Astrocyte of the spinal cord (primary cell): ENCODE measurements at regions not wholly inside any gene's neighbourhood (a gene's known extent, or its start where the extent isn't known, plus 50 kb on each side); places are given as distances from the start of the nearest gene placed in this dataset.
"Not testable (repeated sequence)": the region's sequence is repeated elsewhere in the genome, so short reads cannot be mapped to it uniquely, and the experiment has no call there.

Experiments
- DNase-seq: peaks from one replicate; pipeline ENCODE4 v3.0.0; 2011; ENCODE audit warnings: low read depth, low spot score
- H3K4me3 ChIP-seq: 2 replicates; pipeline ENCODE4 v1.5.1; 2011; ENCODE audit warnings: low read depth, mild to moderate bottlenecking, low read length, moderate library complexity
- in situ Hi-C: cut with HindIII; loops from 2 replicates; pipeline ENCODE4 v1.10.0; 2017; ENCODE audit warnings: low sequenced_read_pairs
- TF ChIP-seq, protein P1 (sequence below): IDR thresholded peaks from 2 replicates; pipeline ENCODE4 v1.5.1; 2012; ENCODE audit warnings: low read depth, mild to moderate bottlenecking, low read length, inconsistent platforms

DNA sequence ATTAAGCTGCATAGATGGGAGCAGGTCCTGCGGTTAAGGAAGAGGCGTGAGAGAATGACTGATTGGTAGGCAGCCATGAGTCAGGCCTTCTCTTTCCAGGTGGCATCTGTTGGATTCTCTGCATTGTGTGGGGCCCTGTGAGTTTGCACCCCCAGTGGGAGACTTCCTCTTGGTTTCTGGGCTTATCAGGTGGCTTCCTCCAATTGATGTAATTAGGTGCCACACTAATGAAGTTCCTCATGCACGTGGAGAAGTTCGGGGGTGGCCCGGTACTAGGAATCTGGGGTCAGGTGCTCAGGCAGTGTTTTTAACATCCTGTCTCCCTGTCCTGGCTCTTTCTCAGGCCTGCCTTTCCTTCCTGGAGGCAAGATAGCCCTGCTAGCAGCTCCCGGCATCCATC, 765.1 kb upstream of the TMEM132C start:
- TF ChIP-seq, protein P1, sequence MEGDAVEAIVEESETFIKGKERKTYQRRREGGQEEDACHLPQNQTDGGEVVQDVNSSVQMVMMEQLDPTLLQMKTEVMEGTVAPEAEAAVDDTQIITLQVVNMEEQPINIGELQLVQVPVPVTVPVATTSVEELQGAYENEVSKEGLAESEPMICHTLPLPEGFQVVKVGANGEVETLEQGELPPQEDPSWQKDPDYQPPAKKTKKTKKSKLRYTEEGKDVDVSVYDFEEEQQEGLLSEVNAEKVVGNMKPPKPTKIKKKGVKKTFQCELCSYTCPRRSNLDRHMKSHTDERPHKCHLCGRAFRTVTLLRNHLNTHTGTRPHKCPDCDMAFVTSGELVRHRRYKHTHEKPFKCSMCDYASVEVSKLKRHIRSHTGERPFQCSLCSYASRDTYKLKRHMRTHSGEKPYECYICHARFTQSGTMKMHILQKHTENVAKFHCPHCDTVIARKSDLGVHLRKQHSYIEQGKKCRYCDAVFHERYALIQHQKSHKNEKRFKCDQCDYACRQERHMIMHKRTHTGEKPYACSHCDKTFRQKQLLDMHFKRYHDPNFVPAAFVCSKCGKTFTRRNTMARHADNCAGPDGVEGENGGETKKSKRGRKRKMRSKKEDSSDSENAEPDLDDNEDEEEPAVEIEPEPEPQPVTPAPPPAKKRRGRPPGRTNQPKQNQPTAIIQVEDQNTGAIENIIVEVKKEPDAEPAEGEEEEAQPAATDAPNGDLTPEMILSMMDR: no peak
- H3K4me3 ChIP-seq: no peak overlapping the region
- DNase-seq: no peak
- in situ Hi-C loops: no loop called here

DNA sequence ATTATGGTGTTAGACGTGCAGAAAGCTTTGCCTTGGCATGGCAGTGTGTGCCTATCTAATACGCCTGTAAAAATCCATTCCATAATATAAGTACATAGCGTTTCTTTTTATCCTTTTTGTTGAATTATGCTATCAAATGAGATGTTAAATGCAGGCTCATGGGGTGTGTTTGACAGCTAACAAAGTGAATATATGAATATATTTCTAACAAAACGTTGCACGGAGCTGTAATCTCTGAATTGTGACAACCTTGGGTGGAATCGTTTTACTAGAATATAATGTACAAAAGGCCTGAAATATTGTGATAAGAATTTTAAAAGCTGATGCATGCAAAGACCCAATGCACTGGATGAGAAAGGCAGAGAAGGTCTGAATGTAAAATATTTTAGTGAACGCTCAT, 763.7 kb upstream of the TMEM132C start:
- DNase-seq: no peak
- H3K4me3 ChIP-seq: no peak overlapping the region
- in situ Hi-C loops: no loop called here
- TF ChIP-seq, protein P1: no peak

DNA sequence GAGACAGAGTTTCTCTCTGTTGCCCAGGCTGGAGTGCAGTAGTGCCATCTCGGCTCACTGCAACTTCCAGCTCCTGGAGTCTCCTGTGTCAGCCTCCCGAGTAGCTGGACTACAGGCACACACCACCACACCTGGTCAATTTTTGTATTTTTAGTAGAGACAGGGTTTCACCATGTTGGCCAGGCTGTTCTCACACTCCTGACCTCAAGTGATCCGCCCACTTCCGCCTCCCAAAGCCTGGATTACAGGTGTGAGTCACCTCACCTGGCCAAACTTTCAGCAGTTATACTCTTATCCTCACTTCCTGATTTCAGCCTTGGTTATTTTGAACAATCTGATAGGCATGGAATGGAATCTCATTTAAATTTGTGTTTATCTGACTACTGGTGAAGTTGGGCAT, 763.0 kb upstream of the TMEM132C start:
- H3K4me3 ChIP-seq, DNase-seq, in situ Hi-C loops: not testable (repeated sequence)

DNA sequence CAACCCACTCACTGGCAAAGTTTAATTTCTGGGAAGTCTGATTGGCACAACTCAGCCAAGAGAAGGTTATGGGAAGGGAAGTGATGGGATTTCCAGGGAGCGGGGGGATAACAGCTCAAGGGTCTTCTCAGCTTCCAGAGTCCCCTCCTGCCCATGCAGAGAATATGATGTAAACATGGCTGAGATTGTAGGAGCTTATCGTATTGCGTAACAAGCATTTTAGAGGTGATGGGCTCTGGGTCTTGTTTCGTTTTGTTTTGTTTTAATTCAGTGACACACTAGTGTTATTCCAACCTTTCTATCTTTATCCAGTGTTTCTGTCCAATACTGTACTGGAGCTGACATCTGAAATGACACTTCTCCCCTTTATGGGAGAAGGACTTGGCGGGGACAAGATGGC, 762.1 kb upstream of the TMEM132C start:
- H3K4me3 ChIP-seq: no peak overlapping the region
- in situ Hi-C loops: no loop called here
- TF ChIP-seq, protein P1: no peak
- no peak for DNase-seq

DNA sequence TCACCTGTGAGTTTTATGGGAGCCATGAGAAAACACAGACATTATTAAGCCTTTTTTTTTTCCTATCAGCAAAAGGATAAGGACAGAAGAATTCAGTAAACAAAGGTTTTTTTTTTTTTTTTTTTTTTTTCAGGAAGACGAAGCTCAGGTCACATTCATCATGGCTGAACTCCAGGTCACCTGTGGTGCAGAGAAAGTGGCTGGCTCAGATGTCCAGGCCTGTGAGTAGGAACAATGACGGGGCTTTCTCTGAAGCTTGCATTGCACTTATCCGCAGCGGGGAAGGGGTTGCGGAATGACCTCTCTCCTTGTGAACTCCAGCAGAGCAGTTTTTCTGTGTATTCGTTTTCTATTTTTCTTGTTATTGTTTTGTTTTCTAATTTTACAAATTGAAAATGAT, 759.6 kb upstream of the TMEM132C start:
- in situ Hi-C loops: no loop called here
- no peak for DNase-seq
- H3K4me3 ChIP-seq: no peak overlapping the region
- TF ChIP-seq, protein P1: no peak

DNA sequence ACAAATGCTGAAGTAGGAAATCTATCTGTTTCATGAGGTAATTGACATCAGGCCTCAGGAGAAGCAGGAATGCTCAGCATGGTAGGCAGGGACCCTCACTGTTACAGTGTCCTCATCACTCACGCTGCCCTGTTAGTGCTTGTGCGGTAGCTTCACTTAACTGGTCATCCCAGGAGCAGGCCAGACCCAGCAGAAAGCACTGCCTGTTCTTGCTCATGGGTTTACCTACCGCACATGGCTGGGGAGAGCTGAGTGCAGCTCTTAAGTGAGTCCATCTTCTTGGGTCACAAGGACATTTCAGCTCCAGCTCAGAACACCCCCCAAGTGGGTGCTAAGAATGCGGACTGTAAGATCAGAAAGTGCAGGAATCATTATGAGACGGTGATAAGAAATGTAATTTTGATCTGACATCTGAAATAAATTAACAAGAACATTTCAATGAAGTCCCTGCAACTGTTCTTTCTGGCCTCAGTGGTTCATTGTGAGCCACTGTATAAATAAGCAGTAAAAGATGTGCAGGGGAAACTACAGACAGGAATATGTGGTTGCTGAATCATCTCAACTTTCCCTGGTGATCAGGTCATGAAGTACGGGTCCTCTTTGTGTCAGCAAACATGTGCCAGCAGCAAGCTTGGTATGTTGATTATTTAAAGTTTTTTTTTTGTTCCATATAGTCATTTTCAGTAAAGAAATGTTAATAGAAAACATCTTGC, 757.7 kb upstream of the TMEM132C start:
- H3K4me3 ChIP-seq: no peak overlapping the region
- in situ Hi-C loops: no loop called here
- peak; percentile 90 for DNase-seq
- TF ChIP-seq, protein P1: no peak

DNA sequence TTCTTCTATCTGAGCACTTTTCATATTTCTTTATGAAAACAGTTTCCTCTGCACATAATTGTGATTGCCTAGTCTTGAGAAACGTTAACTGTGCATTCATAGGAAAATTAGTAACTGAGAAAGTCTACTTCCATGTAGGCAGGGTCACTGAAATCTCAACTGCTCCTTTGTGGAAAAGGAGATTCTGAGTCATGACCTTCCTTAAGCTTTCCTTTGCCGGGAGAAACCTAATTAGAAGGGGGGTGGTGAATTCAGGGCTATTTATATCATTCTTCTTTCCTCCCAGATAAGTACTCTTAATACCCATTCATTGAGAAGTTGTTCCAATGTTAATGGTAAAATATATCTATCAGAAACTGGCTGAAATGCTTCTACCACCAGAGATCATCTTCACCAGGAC, 751.0 kb upstream of the TMEM132C start:
- DNase-seq: peak; percentile 19
- in situ Hi-C loops: no loop called here
- H3K4me3 ChIP-seq: no peak overlapping the region
- TF ChIP-seq, protein P1: no peak
